NCI-H2029 treated with DMSO at 0.1 percent for 48 hours (cell line): ENCODE measurements at regions not wholly inside any gene's neighbourhood (a gene's known extent, or its start where the extent isn't known, plus 50 kb on each side); places are given as distances from the start of the nearest gene placed in this dataset.

ENCODE experiments used
- DNase-seq: peaks from one replicate; lab custom pipeline; 2025; lab: John Stamatoyannopoulos, UW

DNA sequence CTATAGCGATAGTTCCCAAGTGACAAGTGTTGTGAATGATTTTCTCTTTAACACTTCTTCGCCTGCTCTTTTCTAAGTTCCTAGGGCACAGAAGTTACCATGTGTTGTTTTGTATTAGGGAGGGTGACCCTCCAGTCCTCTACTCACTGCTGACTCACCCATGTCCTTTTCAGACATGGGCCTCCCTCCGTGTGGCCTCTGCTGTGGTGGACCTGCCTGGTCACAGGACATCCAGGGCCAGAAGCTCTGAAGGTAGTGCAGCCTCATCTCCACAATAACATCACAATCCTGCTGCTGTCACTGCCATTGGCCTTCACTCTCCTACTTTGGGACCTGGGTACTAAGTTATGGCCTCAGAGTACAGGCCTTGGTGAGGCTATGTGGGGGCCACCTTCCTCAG lies 87.1 kb upstream of the TNFAIP3 start:
- DNase-seq: no peak

GRCh38 chr6:137780447-137781034 lies 86.5 kb upstream of the TNFAIP3 start:
- DNase-seq: no peak

DNA sequence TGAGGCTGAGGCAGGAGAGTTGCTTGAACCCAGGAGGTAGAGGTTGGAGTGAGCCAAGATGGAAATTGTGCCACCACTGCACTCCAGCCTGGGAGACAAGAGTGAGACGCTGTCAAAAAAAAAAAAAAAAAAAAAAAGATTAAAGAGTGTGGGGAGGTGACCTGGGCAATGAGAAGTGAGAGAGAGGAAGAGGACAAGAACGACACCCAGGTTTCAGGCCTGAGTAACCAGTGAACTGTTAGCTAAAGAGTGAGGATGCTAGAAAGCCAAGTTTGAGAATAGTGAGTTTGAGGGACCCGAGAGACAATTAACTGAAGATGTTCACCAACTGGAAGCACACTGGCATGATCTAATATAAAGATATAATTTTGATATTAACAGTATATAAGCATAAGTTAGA lies 85.4 kb upstream of the TNFAIP3 start:
- DNase-seq: no peak

DNA sequence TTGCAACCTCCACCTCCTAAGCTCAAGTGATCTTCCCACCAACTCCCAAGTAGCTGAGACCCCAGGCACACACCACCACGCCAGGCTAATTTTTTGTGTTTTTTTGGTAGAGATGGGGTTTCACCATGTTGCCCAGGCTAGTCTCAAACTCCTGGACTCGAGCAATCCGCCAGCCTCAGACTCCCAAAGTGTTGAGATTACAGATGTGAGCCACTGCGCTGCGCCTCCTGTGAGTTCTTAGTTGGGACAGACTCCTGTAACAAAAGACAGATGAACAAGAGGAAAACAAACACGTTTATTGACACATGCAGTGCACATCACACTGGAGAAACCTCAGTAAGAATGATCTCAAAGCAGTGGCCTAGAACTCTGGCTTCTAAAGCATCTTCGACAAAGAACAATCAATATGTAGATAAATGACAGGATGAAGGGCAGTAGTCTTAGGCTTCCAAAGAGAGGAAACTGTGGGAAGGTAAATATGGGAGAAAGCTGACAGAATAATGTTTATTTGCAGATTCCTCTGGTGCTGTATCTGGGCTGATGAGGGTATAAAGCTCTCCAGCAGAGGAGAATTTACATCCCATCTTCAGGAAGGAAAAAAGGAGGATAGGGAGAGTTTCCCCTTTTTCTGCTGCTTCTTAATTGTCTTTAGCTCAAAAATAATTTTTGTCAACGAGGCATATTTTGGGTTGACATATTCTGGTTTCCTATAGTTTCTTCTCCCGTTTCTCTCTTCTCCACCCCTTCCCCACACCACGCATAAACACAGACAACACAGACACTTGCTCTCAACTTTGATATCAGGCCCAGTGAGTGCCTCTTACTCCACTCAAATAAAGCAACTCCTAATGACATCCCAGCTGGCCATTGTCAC lies 84.7 kb upstream of the TNFAIP3 start:
- DNase-seq: no peak

GRCh38 chr6:137783710-137784109 lies 83.3 kb upstream of the TNFAIP3 start:
- no peak for DNase-seq

GRCh38 chr6:137784583-137784982 lies 82.5 kb upstream of the TNFAIP3 start:
- DNase-seq: no peak

- no peak for DNase-seq
Measured at GRCh38 chr6:137787016-137787415, 80.0 kb upstream of the TNFAIP3 start.

DNA sequence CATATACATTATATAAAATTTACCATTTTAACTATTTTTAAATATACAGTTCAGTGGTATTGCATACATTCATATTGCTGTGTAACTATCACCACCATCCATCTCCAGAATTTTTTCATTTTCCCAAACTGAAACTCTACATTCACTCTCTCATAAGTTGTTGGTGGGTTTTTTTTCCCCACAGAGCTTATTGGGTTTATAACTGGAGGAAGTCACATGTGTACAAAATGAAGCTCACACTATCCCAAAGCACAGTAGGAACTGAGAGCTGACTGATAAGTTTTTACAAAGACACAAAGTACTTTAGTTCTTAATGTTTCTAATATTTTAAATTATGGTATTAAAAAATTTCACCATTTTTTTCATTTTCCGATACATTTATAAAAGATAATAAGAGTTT lies 78.8 kb upstream of the TNFAIP3 start:
- no peak for DNase-seq

DNA sequence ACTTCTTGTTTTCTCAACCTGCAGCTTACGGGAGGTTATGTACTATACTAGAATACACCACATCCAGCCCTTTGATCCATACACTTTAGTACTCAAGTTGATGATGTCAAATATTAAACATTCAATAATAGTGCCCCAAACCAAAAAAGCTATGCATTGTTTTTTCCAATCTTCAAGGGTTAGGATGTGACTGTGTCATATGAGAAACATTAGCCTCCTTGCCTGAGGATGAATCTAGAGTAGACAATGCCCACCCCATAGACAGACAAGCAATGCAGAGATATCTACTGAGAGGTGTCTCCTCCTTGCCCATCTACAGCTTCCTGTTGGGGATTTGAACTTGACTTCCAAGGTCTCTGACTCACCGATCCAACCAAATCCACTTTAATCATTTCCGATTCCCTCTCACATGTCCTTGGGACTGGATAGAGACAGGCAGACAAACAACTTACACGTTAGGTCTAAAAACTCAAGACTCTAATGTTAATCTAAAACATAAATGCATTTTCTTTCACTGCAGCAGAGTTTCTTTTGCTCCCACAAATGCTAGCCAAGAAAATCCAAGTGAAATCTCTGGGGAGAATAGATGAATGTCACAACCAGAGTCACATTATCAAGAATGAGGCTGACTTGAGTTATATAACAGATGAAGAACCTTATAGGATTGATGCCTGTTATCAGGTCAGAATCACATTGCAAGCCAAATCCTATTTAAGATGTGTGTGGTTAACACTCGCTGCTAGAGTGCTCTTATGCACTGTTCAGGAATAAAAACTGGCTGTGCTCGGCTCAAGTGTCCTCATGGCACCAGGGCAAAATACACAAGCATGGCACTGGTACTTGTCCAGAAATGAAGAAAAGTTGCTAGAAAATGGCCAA lies 75.5 kb upstream of the TNFAIP3 start:
- DNase-seq: peak; percentile 1

- no peak for DNase-seq
Measured at GRCh38 chr6:137792160-137793033, 74.7 kb upstream of the TNFAIP3 start.

DNA sequence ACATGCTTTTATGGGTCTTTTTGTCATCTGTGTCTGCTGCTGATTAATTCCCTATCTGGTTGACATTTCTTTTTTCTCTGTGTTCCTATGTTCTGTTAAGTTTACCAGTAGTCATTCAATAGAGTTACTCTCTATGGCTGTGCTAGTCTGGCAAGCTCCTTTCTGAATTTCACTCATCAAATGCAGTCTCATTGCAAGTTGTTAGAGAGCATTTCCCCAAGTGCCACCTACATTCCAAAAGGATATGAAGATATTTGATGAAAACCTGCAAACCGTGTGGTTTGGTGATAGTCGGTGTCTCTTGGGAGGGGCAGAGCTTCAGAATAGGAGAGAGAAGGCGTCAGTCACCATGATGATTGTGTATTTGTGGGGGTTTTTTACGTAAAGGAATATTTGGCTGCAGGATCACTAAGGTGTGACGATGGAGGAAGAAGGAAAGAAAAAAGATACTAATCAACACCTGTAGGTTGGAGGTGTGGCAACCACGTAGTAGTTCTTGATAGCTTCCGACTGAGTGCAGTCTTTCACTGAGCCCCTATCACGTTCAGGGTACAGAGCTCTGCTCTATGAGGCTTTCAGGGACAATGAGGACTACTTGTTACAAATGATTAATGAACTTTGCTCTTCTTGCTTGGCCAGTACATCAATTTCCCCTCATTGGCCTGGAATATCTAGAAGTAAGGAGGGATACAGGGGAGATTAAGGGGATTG lies 73.1 kb upstream of the TNFAIP3 start:
- DNase-seq: no peak

DNA sequence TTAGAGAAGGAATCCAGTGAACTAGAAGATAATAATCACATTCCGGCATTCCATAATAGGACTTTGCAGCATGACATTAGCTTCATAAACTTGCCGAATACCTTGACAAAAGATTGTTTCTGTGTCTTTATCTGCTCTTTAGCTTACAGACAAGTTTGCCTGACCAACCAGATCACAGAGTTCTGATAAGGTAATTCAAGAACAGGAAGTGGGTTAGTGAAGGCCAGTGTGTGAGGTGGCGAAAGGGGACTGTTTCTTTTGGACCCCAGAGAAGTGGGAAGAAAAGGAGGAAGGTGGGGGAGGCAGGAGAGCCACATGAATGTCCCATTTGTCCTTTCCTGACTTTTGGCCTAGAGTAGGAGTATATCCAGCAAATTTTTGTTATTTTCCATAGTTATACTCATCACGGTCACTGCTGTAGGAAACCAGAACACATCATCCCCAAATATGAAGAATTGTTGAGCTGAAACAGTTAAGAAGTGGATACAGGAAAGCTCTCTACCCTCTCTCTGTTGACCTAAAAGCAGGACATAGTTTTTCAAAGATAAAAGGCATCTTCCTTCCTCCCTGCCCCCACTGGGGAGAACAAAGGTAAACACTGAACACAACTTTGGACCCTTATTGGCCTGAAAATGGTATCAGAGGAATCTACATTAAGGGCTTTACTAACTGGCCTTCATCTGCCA lies 72.4 kb upstream of the TNFAIP3 start:
- DNase-seq: no peak

DNA sequence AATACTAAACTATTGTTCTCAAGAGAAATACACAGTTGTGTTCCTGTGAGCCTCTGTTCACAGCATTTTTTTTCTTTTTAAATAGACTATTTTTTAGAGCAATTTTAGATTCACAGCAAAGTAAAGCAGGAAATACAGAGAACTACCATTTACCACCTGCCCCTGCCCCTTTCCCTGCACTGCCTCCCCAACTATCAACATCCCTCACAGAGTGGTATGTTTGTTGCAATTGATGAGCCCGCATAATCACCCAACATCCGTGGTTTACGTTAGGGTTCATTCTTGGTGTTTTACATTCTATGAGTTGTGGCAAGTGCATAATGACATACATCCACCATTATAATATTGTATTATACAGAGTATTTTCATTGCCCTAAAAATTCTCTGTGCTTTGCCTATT lies 71.6 kb upstream of the TNFAIP3 start:
- DNase-seq: no peak

- DNase-seq: no peak
Measured at GRCh38 chr6:137798261-137798660, 68.8 kb upstream of the TNFAIP3 start.

DNA sequence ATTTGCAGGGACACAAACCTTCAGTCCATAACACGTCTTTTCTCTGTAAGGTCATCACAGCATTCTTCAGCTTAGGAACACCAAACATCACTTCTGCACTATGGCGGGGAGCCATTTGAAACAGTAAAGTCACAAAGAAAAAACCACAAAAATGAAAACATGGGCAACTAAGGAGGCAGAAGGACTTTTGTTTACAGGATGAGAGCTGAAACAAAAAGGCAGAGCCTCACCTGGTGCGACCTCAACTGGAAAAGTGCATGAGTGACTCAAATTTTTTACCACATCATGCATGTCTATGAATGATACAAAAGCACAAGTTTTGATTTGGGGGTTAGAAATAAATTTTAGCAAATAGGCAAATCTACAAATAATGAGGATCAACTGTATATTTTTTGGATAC lies 68.2 kb upstream of the TNFAIP3 start:
- DNase-seq: no peak

GRCh38 chr6:137799950-137800568 lies 67.0 kb upstream of the TNFAIP3 start:
- DNase-seq: peak; percentile 1

DNA sequence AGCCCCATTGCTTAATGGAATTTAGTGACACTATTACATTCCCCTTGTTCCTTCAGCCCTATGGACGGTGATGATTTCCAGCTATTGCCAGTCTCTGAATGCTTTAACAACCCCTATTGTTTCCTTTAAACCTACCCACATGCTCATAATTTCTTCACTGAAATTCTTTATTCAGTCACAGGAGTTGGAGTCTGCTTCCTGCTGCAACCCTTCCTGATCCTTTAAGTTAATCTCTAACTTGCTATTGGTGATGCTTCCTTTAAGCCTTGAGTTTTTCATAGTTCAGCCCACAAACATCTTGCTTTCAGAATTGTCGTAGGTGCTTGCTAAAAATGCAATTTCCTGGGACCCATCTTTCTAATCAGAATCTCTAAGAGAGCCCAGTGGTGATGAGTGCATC lies 66.3 kb upstream of the TNFAIP3 start:
- DNase-seq: no peak

GRCh38 chr6:137801352-137802114 lies 65.5 kb upstream of the TNFAIP3 start:
- no peak for DNase-seq
